NCI-H2107 treated with DMSO at 0.1 percent for 48 hours (cell line): ENCODE measurements at regions not wholly inside any gene's neighbourhood (a gene's known extent, or its start where the extent isn't known, plus 50 kb on each side); places are given as distances from the start of the nearest gene placed in this dataset.
A peak's percentile ranks its signal among the peaks of the same experiment; 100 is the strongest.

Source experiments
- DNase-seq: peaks from one replicate; lab custom pipeline; 2025; ENCODE audit not compliant: unreplicated experiment; lab: John Stamatoyannopoulos, UW

GRCh38 chr19:31223740-31224534, 125.3 kb downstream of the TSHZ3 start:
- no peak for DNase-seq

GRCh38 chr19:31220540-31220939, 128.7 kb downstream of the TSHZ3 start:
- DNase-seq = no peak

- DNase-seq = no peak
These were observed 134.2 kb downstream of the TSHZ3 start for GRCh38 chr19:31214997-31215396.

- peak; percentile 5 for DNase-seq
These were observed 135.2 kb downstream of the TSHZ3 start for GRCh38 chr19:31214086-31214485.

GRCh38 chr19:31211088-31211487, 138.1 kb downstream of the TSHZ3 start:
- DNase-seq = no peak

GRCh38 chr19:31205887-31206518, 143.2 kb downstream of the TSHZ3 start:
- DNase-seq = no peak

- DNase-seq = no peak
These were observed 145.1 kb downstream of the TSHZ3 start for GRCh38 chr19:31204115-31204514.

GRCh38 chr19:31185261-31185660, 164.0 kb downstream of the TSHZ3 start:
- DNase-seq = no peak

GRCh38 chr19:31181535-31181934, 167.7 kb downstream of the TSHZ3 start:
- DNase-seq = no peak

- no peak for DNase-seq
These were observed 168.3 kb downstream of the TSHZ3 start for GRCh38 chr19:31180907-31181306.

- no peak for DNase-seq
These were observed 169.8 kb downstream of the TSHZ3 start for GRCh38 chr19:31179471-31179852.

GRCh38 chr19:31178833-31179470, 170.3 kb downstream of the TSHZ3 start:
- DNase-seq = no peak

GRCh38 chr19:31177246-31177645, 172.0 kb downstream of the TSHZ3 start:
- no peak for DNase-seq

- DNase-seq = no peak
These were observed 173.5 kb downstream of the TSHZ3 start for GRCh38 chr19:31175564-31176348.

- DNase-seq = no peak
These were observed 174.3 kb downstream of the TSHZ3 start for GRCh38 chr19:31174948-31175347.

- no peak for DNase-seq
These were observed 175.2 kb downstream of the TSHZ3 start for GRCh38 chr19:31173991-31174390.

- no peak for DNase-seq
These were observed 177.3 kb downstream of the TSHZ3 start for GRCh38 chr19:31171936-31172335.

- no peak for DNase-seq
These were observed 179.2 kb downstream of the TSHZ3 start for GRCh38 chr19:31170046-31170445.

GRCh38 chr19:31168106-31168625, 181.1 kb downstream of the TSHZ3 start:
- DNase-seq = no peak

- no peak for DNase-seq
These were observed 181.5 kb downstream of the TSHZ3 start for GRCh38 chr19:31167690-31168089.

- DNase-seq = no peak
These were observed 183.0 kb downstream of the TSHZ3 start for GRCh38 chr19:31166206-31166605.
